ENCODE measurements at regions not wholly inside any gene's neighbourhood (a gene's known extent, or its start where the extent isn't known, plus 50 kb on each side); places are given as distances from the start of the nearest gene placed in this dataset.
A peak's percentile ranks its signal among the peaks of the same experiment; 100 is the strongest.
"Not testable (repeated sequence)": the region's sequence is repeated elsewhere in the genome, so short reads cannot be mapped to it uniquely, and the experiment has no call there.

DNA sequence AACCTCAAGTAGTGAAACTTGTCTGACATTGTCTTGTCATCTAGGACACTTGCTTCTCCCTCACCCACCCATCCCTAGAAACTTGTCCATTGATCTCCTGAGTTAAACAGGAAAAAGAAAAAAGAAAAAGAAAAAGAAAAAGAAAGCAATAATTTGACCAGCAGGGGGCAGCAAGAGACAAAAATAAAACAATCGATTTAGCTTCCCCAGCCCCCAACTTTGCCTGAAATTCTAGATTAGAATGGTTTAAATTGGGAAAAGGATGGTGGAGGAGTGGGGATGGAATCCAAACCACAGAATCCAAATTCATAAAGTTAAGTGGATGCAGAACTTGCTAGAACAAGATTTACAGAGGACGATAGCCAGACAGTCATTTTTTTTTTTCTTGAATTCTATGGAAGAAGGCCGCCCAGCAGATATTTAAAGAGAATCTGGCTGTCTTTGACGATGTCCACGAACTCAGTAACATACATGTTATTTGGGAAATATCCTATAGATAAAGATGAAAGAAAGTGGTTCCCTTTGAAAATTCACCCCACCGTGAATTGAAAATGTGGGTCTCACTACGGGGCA is 282.9 kb downstream of the USP46 start:
- peak; percentile 31 for DNase-seq

DNA sequence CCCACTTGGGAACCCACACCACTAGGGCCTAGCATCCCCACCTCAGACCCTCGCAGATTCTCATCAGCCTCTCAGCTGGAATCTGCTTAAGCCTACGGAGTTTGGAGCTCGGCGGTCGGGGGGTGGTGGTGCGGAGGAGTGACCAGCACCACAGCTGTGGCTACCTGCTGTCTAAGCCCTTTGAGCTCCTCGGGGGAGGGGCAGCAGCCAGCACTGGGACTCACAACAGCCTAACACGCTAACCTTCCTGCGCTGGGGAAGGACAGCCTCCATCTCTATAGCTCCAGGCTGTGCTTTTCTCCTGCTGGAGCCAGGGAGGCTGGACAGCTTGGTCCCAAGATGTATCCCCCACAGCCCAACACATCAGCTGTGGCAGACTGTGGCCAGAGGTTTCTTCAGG is 281.5 kb downstream of the USP46 start:
- DNase-seq = no peak

DNA sequence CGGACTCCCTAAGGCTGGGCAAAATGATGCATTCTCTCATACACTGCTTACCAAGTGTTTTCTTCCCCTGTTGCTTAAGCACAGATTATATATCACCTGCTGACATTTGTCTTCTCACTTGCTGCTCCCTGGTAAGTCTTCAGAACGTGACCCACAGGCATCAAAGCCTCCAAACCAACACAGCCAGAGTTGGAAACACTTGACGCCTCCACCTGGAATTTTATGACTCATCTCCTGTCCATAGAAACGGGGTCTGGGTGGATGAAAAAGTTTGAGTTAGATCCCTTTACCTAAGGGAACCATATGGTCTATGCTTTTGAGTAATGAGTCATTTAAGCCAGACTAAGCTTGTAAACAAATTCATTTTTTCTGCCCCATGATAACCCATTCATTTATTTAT is 251.6 kb downstream of the USP46 start:
- DNase-seq = no peak

DNA sequence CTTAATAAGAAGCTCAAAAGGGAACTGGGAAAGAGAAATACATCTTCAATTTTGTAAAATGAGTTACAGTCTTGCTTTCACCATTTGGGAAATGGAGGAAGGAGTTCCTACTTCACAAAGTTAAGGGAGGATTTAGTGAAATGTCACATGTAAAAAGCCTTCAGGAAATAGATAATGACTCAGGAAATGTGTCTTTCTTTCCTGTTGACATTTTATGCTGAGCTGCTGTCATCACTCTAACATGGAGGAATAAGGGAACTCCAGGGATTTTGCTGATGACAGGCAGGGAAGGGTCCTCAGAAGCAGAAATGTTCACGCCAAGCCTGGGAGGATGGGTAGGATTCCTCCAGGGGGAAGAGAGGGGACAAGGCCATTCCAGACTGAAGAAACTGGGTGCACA is 251.1 kb downstream of the USP46 start:
- DNase-seq = no peak

DNA sequence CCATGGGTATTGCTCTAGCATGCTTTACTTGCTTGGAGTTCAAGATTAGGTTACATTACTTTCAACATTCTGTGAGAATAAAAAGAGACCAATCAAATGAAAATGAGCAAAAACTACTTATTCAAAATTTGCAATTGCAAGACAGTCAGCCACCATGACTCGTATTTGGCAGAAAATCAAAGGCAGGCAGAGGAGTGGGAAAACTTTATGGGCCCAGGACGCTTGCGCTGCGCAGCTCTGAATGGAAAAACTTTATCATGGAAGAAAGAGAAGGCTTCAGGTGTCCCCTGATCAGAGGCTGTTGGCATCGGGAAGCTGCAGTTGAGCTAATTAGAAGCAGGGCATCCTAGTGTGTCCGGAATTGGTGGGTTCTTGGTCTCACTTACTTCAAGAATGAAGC is 250.6 kb downstream of the USP46 start:
- DNase-seq = no peak

DNA sequence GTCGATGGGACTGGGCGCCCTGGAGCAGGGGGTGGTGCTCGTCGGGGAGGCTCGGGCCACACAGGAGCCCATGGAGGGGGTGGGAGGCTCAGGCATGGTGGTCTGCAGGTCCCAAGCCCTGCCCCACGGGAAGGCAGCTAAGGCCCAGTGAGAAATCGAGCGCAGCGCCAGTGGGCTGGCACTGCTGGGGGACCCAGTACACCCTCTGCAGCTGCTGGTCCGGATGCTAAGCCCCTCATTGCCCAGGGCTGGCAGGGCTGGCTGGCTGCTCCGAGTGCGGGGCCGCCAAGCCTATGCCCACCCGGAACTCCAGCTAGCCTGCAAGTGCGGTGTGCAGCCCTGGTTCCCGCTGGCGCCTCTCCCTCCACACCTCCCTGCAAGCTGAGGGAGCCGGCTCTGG is 249.3 kb downstream of the USP46 start:
- DNase-seq = not testable (repeated sequence)

DNA sequence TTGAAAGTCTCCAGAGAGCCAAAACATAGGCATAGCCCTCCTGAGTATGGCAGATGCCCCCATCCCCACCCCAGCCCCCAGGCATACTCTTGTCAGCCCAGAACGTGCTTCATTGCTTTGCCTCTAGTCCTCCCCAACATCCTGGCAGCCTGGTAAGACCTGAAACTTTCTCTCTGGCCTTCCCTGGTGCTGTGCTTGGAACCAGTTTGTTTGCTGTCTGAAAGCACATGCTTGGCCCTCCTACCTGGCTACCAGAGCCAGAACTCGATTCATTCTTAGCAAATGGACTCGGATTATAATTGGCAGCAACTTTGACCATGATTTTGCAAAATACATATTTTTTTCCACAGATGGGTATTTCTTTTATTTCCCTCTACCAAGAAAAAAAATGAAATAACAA is 248.1 kb downstream of the USP46 start:
- DNase-seq = no peak

DNA sequence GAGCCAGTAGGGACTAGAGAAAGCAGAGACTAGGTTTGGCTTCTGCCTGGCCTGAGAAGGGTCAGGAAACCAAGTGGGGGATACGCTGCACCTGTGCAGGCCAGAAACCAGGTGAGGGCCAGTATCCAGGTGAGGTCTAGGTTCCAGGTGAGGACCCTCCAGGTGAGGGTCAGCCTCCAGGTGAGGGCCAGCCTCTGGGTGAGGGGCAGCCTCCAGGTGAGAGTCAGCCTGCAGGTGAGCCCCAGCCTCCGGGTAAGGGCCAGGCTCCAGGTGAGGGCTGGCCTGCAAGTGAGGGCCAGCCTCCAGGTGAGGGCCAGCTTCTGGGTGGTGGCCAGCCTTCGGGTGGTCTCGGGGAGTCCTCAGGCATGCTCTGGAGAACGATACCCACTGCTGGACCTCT is 238.8 kb downstream of the USP46 start:
- DNase-seq = no peak

DNA sequence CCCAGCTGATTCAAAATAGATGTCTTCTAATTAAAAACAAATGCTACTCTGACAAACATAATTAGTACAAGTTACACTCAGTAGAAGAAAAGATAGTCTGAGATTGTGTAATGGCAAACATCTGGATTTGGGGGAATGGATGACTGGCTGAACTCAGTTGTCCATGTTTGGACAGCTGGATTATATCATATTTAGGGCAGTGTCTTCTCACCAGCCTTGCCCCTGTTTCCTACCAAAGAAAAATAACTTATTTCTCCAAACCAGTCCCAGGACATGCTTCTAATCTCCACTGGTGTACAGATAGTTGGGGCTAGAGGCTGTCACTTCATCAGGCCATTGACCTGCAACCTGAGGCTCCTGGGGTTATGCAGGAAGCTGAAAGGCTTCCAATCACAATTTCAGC is 237.3 kb downstream of the USP46 start:
- DNase-seq = no peak

DNA sequence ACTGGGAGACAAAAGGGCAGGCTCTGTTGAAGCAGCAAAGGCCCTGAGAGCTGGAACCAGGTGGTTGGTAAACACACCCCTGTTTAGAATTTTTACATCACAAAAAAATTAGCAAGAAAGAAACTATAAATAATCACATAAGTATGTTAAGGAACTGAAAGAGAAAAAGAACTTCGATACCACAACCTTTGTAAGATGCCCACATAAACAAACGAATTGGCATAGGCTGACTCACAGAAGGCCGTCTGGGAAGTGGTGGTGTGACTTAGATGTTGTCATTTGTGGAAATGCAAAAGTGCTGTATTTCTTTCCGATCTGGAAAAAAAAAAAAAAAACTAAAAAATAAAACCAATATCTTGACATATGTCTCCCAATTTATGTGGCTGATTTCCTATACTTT is 235.1 kb downstream of the USP46 start:
- no peak for DNase-seq

DNA sequence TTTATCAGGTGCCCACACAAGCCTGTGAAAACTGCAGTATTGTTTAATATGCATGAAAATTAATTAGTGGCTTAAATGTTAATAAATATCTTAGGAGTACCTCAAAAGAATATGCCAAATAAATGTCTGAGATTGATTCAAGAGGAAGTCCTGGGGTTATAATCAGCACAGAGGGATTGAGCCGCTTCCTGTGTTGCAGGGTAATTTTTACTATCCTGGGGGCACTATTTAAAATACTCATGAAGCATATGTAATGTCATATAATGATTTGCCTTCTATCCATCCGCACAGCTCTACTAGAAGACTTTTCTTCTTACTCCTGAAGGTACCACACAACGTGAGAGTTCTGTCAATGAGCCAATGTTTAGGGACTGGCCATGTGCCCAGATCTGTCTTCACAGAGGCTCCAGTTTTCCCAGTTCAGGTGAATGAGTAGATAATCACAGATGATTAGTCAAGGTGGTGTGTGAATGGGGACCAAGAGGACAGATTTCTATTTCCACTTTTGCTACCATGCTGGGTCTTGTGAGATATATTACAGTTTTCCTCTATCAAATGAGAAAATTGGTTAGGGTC is 233.3 kb downstream of the USP46 start:
- no peak for DNase-seq

DNA sequence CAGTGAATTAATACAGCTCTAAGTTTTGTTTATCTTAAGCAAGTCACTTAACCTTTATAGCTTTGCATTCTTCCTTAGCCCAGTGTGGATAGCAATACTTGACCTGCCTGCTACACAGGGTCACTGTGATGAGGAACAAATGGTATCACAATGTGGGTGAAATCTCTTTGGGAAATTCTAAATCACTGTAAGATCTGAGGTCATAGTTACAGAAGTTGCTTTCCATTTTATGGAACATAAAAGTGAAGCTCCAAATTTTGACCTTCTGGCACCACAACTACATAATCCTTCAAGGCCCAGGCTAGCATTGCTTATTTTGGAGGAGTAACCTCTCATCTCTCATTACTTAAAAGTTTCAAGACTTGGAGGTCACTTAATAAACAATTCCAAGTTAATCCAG is 227.7 kb downstream of the USP46 start:
- no peak for DNase-seq

DNA sequence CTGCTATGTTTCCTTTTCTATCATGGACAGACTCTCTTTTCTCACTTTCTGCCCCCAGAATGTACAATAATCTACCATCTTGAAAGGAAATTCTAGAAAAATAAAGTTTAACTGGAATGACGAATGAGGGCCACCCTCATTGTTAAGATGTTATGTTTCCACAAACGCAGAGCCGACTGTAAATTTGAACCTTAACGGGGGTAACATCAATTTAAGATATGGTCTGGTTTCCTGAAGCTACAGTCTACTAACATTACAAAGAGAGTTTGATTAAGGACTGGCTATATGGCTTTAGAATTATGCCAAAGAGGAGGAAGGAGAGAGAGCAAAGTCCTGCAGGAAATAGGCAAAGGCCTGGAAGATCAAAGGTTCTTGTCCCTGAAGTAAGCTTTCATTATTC is 227.2 kb downstream of the USP46 start:
- no peak for DNase-seq

DNA sequence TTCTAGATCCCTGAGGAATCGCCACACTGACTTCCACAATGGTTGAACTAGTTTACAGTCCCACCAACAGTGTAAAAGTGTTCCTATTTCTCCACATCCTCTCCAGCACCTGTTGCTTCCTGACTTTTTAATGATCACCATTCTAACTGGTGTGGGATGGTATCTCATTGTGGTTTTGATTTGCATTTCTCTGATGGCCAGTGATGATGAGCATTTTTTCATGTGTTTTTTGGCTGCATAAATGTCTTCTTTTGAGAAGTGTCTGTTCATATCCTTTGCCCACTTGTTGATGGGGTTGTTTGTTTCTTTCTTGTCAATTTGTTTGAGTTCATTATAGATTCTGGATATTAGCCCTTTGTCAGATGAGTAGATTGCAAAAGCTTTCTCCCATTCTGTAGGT is 216.6 kb downstream of the USP46 start:
- DNase-seq = not testable (repeated sequence)

DNA sequence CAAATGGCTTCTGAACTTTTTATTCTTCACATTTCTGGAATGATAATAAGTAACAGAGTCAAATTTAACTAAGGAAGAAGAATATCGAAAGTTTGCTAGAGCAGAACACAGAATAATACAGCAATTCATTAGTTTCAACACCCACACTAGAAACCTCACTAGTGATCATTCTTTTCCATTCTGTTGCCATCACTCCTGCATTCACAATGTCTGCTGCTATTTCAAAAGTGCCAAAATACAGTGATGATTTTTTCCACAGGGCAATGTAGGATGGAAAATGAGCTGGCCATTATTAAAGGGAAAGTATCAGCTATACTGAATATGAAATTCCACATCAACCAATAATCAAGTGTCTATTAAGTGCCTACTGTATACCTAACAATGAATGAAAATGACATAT is 186.7 kb downstream of the USP46 start:
- DNase-seq = no peak

DNA sequence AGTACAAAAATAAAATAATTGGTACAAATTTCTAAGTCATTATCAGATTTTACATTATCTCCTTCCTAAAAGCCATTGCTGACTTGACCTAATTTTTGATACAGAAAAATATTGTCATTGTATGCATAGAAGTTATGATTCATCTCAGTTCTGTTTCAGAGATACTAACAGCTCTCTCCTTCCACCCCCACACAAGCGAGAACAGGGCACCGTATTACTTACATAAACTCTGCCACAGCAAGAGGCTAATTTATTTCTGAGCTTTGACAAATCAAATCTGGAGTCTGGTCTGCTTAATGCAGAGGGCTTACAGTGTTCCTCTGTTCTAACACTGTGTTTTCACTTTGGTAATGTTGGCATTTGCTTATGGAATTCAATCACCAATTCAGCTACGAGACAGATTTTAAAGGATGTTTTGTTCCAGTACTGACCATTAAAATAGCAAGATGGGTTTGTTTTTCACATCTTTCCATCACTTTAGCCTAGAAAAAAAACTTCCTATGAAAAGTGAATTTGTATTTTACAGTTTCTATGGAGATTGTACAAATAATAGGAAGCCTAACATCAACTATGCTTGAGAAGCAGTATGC is 181.8 kb downstream of the USP46 start:
- no peak for DNase-seq

DNA sequence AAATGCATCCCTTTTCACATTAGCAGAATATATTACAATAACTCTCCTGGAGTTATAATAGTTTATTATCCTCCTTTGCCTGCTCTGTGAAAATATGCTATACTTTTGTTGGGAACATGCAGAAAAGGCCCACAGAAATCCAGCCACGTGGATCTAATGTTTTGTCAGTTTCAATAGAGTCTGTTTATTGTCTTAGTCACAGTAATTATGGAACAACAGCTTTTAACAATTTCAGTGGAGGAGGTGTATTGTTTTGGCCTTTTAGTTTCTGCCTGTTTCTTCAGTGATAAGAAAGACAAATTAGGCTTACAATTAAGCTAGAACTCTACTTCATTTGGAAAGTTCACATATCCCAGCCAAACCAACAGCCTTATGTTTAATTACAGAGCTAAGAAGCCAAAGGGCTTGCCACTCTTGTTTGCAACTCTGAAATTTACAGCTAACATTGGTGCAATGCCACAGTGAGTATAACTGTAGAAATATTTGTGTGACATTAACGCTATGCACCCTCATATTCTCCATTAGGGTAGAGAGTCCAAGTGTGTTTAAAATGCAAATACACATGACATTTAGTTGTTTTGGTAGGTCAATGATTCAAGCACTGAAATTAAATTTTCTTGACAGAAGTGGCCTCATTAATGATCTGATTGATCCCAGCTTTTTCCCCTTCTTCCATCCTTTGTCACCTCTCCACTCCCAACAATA is 175.8 kb downstream of the USP46 start:
- DNase-seq = no peak

DNA sequence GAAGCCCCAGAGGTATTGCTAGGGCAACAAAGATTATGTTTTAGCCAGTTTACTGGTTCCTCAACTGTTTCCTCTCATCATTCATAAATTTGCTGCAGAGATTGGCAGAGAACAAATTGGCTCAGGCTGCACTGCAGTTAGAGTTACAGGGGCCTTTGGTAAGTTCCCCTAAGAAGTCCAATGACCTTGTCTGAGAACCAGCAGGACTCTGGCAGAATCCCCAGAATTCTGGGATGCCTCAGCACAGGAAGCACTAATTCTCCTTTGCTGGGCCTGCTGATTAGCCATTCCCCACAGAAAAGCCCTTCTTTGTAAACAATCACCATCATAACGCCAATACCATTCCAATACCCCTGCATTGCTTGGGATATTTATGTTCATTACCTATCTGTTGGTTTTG is 151.3 kb downstream of the USP46 start:
- DNase-seq = no peak

DNA sequence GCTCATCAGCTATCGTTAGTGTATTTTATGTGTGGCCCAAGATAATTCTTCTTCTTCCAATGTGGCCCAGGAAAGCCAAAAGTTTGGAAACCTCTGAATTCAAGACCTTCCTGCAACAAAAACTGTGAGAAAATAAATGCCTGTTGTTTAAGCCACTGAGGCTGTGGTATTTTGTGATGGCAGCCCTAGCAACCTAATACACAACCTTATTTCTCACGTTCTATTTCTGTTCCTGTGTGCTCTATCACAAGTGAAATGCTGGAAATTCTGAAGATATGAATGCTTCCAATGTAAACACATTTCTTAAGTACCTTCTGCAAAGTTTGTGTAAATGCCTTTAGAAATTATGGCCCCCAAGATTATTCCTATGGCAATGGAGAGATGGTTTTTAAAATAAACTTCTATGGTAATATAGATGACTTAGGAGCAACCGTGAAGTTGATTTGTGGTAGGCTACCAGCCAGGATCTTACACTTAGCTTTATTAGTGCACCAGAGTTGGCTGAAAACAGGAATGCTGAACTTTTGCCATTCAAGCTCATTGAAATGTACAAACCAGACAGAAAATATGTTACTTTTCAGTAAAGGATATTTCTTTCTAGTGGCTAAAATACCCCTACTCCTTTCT is 148.0 kb downstream of the USP46 start:
- no peak for DNase-seq

DNA sequence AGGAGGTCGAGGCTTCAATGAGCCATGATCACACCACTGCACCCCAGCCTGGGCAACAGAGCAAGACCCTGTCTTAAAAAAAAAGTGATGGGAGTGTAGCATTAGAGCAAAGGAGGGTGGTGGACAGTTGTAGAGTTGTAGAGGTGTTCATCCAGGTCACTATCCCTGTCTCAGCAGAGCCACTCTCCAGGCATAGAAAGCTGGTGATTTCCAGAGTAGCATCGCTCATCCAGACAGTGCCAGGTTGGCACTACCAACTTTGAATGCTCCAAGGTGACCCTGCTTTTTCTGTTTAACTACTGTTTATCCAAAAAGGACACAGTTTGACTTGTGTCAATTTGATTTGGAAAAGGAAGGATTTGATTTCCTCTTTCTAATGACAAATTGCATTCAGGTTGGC is 147.3 kb downstream of the USP46 start:
- no peak for DNase-seq

DNA sequence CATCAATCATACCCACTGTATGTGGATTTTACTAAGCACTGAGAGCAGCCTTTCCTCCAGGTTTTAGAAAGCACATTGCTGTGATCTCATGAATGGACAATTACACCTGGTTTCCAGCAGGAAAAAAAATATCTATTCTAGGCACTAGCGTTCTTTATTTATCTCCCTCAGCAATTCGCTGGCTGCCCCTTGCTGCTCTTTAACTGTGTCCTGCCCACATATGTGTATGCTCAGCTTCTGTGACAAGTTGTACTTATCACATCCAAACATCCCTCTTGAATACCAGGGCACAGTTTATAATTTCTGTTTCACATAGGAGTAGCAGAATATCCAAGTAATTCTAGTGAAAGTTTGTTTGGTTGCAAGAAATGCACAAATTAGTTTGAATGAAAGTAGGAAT is 146.8 kb downstream of the USP46 start:
- DNase-seq = no peak

DNA sequence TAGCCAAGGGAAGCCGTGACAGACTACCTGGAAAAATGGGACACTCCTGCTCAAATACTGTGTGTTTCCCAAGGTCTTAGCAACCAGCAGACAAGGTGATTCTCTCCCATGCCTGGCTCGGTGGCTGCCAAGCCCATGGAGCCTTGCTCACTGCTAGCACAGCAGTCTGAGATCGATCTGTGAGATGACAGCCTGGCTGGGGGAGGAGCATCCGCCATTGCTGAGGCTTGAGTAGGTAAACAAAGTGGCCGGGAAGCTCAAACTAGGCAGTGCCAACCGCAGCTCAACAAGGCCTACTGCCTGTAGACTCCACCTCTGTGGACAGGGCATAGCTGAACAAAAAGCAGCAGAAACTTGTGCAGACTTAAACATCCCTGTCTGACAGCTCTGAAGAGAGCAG is 137.0 kb downstream of the USP46 start:
- not testable (repeated sequence) for DNase-seq

DNA sequence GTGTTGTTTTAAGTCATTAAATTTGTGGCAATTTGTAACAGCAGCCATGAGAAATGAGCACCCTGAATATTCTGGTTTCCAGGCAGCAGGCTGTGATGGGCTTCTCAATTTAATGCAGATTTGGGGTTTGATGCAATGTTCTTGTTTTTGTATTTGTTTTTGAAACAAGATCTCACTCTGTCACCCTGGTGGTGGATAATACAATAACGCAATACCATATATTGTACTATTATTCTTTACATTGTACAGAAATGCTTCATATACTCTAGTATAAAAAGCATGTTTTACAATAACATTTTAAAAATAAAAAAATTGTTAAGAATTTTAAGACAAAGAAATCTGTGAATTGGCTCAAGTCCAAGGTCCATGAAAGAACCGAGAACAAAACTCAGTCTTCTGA is 129.1 kb downstream of the USP46 start:
- no peak for DNase-seq

DNA sequence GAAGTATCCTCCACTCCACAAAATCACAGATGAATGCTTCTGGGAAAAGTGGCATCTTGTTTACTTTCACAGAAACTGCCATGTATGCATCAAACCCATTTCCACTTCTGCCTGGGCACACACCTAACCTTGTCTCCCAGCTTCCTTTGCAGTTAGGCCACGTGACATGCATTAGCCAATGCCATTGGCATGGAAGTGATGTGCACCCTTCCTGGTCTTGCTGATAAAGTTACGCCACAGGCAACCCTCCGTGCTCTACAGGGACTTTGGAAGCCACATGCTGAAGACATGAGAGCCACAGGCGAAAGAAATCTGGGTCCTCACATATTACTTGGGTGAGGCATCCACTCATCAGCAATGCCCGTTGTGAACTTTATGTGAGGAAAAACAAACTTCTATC is 123.3 kb downstream of the USP46 start:
- no peak for DNase-seq

Data from inflammatory macrophage treated with lipopolysaccharide for 4 hours (primary cell).